AG09309 (cell line): ENCODE measurements at regions not wholly inside any gene's neighbourhood (a gene's known extent, or its start where the extent isn't known, plus 50 kb on each side); places are given as distances from the start of the nearest gene placed in this dataset.

Source experiments
- DNase-seq: peaks from one replicate; pipeline ENCODE4 v3.0.0-alpha.2; 2010; ENCODE audit warnings: low read depth
- H3K4me3 ChIP-seq: 2 replicates; pipeline ENCODE4 v1.5.1; 2011; ENCODE audit warnings: mild to moderate bottlenecking, low read depth, low read length, moderate library complexity; ENCODE audit not compliant: control insufficient read depth
- CTCF ChIP-seq: IDR thresholded peaks from 2 replicates; pipeline ENCODE4 v1.5.1; 2011; ENCODE audit warnings: mild to moderate bottlenecking, low read depth, low read length, inconsistent platforms; ENCODE audit not compliant: insufficient read depth, control insufficient read depth; ENCODE audit errors: missing control alignments

GRCh38 chr4:24158031-24158430 is 268.2 kb upstream of the PPARGC1A start:
- no peak for TF ChIP-seq CTCF
- DNase-seq: no peak
- no peak overlapping the region for H3K4me3 ChIP-seq

- no peak for TF ChIP-seq CTCF
- no peak for DNase-seq
These were observed 260.2 kb upstream of the PPARGC1A start for GRCh38 chr4:24150034-24150433.

GRCh38 chr4:24146127-24146526 is 256.3 kb upstream of the PPARGC1A start:
- TF ChIP-seq CTCF: no peak
- no peak for DNase-seq
- no peak overlapping the region for H3K4me3 ChIP-seq

More at GRCh38 chr4:24150034-24150433, 260.2 kb upstream of the PPARGC1A start:
- H3K4me3 ChIP-seq: no peak overlapping the region

- no peak for TF ChIP-seq CTCF
- no peak for DNase-seq
These were observed 255.7 kb upstream of the PPARGC1A start for GRCh38 chr4:24145591-24145990.

GRCh38 chr4:24144381-24144780 is 254.5 kb upstream of the PPARGC1A start:
- no peak overlapping the region for H3K4me3 ChIP-seq
- TF ChIP-seq CTCF: no peak
- DNase-seq: no peak

More at GRCh38 chr4:24145591-24145990, 255.7 kb upstream of the PPARGC1A start:
- no peak overlapping the region for H3K4me3 ChIP-seq

GRCh38 chr4:24143741-24144140 is 253.9 kb upstream of the PPARGC1A start:
- TF ChIP-seq CTCF: no peak
- no peak for DNase-seq
- no peak overlapping the region for H3K4me3 ChIP-seq

GRCh38 chr4:24141836-24142235 is 252.0 kb upstream of the PPARGC1A start:
- no peak for TF ChIP-seq CTCF
- H3K4me3 ChIP-seq: no peak overlapping the region
- peak; percentile 13 for DNase-seq
